Germinal center (tissue), 1 donor: ENCODE measurements at regions not wholly inside any gene's neighbourhood (a gene's known extent, or its start where the extent isn't known, plus 50 kb on each side); places are given as distances from the start of the nearest gene placed in this dataset.

Source experiments
- DNase-seq: peaks from one replicate; pipeline ENCODE4 v3.0.0; 2012; ENCODE audit warnings: mixed read lengths, low spot score

GRCh38 chr5:17893026-17893635 lies 258.9 kb downstream of the TAF11L14 start:
- DNase-seq, result no peak

GRCh38 chr5:17895288-17896033 lies 261.2 kb downstream of the TAF11L14 start:
- no peak for DNase-seq

GRCh38 chr5:17896605-17897004 lies 262.3 kb downstream of the TAF11L14 start:
- DNase-seq, result no peak

GRCh38 chr5:17897776-17898175 lies 263.5 kb downstream of the TAF11L14 start:
- no peak for DNase-seq

- no peak for DNase-seq
Observed at GRCh38 chr5:17898766-17899165, 264.5 kb downstream of the TAF11L14 start.

GRCh38 chr5:17907094-17907493 lies 272.8 kb downstream of the TAF11L14 start:
- DNase-seq, result no peak

GRCh38 chr5:17910318-17910717 lies 276.1 kb downstream of the TAF11L14 start:
- DNase-seq, result no peak

GRCh38 chr5:17912794-17913193 lies 278.5 kb downstream of the TAF11L14 start:
- no peak for DNase-seq

- DNase-seq, result no peak
Observed at GRCh38 chr5:17916446-17916845, 282.2 kb downstream of the TAF11L14 start.

GRCh38 chr5:17917465-17917864 lies 283.2 kb downstream of the TAF11L14 start:
- DNase-seq, result no peak

- no peak for DNase-seq
Observed at GRCh38 chr5:17918373-17919104, 284.3 kb downstream of the TAF11L14 start.

- no peak for DNase-seq
Observed at GRCh38 chr5:17925276-17925675, 291.0 kb downstream of the TAF11L14 start.

- no peak for DNase-seq
Observed at GRCh38 chr5:17928581-17928981, 294.3 kb downstream of the TAF11L14 start.

GRCh38 chr5:17929171-17929570 lies 294.9 kb downstream of the TAF11L14 start:
- DNase-seq, result no peak

GRCh38 chr5:17930346-17930745 lies 296.1 kb downstream of the TAF11L14 start:
- no peak for DNase-seq

- no peak for DNase-seq
Observed at GRCh38 chr5:17944046-17944445, 309.8 kb downstream of the TAF11L14 start.

GRCh38 chr5:17947029-17947428 lies 312.8 kb downstream of the TAF11L14 start:
- DNase-seq, result no peak

- no peak for DNase-seq
Observed at GRCh38 chr5:17951392-17952169, 317.3 kb downstream of the TAF11L14 start.

GRCh38 chr5:17952231-17952630 lies 318.0 kb downstream of the TAF11L14 start:
- DNase-seq, result no peak

GRCh38 chr5:17964067-17964466 lies 329.8 kb downstream of the TAF11L14 start:
- DNase-seq, result no peak

- no peak for DNase-seq
Observed at GRCh38 chr5:17966640-17967402, 332.6 kb downstream of the TAF11L14 start.

GRCh38 chr5:17976404-17976803 lies 342.1 kb downstream of the TAF11L14 start:
- no peak for DNase-seq
